DMS153 treated with DMSO at 0.1 percent for 48 hours (cell line): ENCODE measurements at regions not wholly inside any gene's neighbourhood (a gene's known extent, or its start where the extent isn't known, plus 50 kb on each side); places are given as distances from the start of the nearest gene placed in this dataset.
"Not testable (repeated sequence)": the region's sequence is repeated elsewhere in the genome, so short reads cannot be mapped to it uniquely, and the experiment has no call there.

Experiments used
- DNase-seq: peaks from one replicate; lab custom pipeline; 2025; ENCODE audit not compliant: unreplicated experiment; lab: John Stamatoyannopoulos, UW

DNA sequence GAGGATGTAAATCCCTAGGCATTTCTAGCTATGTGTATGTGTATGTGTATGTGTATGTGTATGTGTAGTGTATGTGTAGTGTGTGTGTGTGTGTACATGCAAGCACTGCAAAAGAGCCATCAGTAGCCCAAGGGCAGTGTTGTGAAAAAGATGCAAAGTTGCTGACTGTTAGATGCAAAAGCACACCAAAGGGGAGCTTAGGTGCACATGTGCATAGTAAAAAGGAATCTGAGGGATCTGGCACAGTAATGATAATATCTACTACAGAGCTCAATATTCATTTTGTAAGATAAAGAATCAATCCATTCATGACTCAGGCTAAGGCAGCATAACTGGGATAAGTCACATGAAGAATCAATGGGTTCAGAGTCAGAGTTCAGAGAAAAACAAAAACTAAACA, 80.2 kb downstream of the TMEM47 start:
- no peak for DNase-seq

DNA sequence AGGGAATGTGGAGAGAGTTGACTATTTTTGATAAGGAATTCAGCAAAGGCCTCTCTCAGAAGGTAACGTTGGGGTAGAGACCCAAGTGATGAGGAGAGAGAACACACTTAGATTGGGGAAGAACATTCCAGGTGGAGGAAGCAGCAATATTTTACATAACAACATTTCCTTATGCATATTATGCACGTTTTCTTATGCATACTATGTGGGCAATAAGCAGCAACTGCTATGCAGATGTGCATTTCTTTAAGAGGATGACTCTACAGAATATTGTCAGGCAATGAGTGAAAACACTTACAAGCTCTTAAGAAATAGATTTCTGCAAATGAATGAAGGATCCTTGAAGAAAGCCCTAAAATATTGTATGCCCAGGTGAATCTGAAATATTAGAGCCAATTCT, 91.1 kb downstream of the TMEM47 start:
- no peak for DNase-seq

DNA sequence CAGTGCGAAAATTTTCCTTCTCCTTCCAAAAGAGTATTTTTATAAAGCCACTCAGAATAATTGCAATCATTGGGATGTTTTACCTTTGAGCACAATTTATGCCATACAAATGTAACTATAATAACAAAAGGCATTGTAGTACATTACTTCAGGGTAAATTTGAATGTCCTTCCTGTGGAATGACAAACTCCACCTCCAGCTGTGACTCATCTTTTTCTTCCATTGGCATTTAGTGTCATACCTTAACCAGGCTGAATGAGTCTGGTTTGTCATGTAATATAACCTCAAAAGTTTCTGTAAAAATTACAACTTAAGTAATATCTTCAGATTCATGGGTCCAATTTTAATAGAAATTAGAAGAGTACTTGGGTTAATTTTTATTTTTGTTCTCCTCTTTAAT, 93.3 kb downstream of the TMEM47 start:
- no peak for DNase-seq

DNA sequence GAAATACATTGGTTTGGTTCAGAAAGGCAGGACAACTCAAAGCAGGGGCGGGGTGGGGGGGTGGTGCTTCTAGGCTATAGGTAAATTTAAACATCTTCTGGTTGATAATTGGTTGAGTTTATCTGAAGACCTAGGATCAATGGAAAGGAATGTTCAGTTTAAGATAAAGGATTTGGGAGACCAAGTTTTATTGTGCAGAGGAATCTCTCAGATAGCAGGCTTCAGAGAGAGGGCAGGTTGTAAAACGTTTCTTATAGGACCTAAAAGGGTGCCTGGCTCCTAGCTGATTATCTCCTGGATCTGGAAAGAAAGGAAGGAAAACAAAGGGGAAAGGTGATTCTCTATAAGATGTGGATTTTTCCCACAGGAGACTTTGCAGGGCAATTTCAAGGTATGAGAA, 94.0 kb downstream of the TMEM47 start:
- DNase-seq = no peak

DNA sequence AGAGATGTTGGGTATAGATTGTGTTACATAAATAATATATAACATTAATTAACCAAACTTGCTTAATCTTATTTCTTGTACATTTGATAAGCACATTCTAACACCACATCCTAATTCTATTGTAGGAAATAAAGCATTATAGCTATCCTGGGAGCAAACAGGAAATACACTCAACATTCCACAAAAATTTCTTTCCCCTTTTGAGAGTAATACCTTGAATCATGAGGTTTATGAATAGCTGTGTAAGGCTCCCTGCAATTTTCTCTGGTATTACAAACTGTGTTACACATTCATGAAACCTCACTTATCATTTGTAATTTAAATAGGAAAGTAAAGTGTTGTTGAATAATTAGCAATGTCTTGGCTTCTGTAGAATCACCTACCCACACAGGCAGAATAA, 95.1 kb downstream of the TMEM47 start:
- no peak for DNase-seq

DNA sequence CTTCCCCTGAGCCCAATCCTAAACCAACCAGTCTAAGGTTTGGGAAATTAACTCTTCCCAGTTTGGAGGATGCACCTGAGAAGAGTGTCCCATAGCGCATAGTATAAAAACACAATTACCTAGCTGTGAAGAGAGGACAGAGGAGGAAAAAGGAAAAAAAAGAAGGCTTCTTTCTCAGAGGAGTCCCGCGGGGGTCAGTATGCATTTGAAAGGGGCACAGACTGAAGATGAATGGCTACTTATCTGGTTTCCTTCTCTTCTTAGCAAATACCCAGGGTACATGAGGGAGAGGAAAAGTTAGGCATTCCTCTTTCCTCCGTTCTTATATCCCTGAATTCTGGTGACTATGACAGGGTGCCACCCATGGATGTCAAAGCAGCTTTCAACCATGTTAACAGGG, 96.9 kb downstream of the TMEM47 start:
- no peak for DNase-seq

DNA sequence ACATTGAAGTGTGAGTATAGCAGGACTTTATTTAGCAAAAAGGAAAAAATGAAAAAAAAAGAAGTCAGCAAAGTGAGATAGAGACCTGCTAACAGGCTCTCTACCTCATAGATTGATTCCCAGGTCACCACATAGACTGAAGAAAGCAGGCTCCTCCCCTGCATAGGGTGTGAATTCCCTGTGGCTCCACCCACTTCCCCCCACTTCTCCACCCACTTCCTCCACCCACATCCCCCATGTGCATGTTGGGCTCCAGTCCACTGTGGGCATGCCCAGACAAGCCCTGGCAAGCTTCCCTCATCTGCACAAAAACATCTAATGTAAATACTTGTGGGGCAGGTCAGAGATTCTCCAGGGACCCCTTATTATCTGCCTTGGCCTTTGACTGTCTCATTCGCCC, 97.8 kb downstream of the TMEM47 start:
- no peak for DNase-seq

DNA sequence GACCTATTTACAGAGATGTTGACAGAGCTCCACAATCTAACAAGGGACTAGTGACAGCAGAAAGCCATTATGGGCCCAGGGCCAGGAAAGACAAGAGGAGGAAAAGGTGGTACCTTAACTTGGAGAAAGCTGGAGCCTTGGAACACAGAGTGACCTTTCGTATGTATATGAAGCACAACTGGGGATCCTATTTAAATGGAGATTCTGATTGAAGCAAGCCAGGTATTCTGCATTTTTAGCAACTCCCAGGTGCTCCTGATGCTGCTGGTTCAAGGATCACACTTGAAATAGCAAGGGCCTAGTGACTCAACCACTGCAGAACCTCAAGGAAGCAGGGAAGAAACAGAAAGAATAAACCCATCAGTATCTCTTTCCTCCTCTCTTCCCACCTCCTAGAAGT, 99.4 kb downstream of the TMEM47 start:
- DNase-seq = no peak

DNA sequence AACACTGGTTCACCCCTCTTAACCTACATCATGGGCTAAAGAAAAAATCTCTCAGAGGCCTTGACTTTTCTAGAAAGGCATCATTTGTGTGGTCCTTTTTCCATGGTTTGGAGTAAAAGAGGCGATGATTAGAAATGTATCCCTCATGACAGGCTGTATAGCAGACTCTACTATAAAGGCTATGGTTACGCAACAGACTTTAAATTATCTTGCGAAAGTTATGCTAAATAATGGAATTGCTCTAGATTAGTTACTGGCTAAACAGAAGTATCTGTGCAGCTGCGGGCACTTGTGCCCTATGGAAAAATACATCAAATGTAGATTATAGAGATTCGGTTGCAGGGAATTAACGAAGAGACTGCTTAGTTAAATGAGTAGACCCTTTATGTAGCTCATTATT, 101.6 kb downstream of the TMEM47 start:
- no peak for DNase-seq

DNA sequence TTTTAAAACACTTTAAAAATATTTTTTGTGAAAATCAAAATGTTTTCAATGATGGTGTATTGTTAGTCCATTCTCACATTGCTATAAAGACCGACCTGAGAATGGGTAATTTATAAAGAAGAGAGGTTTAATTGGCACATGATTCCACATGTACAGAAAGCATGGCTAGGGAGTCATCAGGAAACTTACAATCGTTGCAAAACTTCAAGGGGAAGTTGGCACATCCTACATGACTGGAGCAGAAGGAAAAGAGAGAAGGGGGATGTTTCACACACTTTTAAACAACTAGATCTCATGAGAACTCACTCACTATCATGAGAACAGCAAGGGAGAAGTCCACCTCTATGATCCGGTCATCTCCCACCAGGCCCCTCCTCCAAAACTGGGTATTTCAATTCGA, 110.7 kb downstream of the TMEM47 start:
- DNase-seq = no peak

DNA sequence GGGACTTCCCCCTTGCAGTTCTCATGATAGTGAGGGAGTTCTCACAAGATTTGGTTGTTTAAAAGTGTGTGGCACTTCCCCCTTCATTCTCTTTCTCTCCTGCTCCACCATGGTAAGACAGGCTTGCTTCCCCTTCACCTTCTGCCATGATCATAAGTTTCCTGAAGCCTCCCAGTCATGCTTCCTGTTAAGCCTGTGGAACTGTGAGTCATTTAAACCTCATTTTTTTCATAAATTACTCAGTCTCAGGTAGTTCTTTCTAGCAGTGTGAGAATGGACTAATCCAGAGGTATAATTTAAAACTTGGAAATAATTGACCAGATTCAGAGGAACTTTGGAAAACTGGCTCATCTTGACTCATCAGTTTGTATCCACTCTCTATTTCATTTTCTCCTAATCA, 129.0 kb downstream of the TMEM47 start:
- DNase-seq = no peak

DNA sequence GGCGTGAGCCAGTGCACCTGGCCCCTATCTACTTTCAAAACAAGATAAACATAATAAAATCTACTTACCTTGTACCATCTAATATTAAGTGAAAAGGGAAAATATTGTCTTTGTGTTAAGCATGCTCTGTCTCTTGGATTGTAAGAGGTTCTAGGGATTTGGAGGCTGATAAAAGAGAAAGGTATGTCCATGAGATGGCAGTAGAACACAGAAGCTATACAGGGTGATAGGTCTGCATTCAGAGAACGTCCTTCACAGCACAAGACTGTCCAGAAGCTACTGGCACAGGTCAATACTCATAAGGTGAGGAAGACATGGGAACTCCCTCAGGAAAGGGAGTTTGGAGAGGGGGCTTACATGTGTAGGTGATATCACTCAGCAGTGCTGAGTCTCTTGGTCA, 135.5 kb downstream of the TMEM47 start:
- no peak for DNase-seq

DNA sequence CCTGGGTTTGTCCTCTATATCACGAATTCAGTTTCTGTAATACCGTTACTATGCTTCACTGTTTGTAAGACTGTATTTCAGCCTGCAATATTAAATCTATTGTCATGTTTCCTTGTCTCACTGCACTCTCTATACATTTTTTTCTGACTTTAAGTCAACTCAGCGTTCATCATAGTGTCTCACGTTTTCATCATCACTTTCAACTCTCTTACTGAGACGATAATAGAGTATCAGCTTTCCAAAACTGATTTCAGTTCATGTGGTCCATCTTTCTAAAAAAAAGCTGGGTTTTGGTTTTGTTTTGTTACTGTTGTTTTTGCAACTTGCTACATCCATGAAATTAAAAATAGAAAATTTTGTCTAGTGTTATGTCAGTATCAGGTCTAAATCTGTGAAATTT, 147.7 kb downstream of the TMEM47 start:
- no peak for DNase-seq

DNA sequence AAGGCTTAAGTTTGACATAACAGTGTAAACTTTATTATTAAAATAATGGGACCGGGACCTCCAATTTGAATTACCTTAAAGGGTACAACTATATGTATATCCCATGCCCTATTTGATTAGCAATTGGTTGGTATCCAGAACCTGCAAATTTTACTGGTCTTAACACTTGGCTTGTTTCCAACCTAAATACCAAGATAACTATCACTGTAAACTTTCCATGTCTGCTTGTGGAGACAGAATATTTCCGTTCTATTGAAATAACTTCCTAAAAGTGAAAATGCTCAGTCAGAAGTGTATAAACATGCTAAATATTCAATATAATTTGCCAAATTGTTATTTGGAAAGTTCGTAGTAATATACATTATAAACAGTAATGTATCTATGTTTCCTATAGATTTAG, 154.0 kb downstream of the TMEM47 start:
- DNase-seq = no peak

DNA sequence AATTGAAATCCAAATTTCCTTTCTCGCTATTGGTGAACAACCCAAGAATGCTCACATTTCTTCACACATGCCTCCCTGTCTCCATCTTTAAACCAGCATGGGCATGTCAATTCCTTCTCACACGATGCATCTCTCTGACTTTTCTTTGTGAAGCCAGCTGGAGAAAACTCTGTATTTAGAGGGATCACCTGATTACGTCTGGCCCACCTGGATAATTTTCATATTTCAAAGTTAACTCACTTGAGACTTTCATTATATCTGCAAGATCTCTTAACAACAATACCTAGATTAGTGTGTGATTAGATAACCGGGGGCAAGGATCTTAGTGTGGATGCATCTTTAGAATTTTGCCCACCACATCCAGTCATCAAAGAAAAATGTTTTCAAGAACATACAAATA, 164.0 kb downstream of the TMEM47 start:
- no peak for DNase-seq

DNA sequence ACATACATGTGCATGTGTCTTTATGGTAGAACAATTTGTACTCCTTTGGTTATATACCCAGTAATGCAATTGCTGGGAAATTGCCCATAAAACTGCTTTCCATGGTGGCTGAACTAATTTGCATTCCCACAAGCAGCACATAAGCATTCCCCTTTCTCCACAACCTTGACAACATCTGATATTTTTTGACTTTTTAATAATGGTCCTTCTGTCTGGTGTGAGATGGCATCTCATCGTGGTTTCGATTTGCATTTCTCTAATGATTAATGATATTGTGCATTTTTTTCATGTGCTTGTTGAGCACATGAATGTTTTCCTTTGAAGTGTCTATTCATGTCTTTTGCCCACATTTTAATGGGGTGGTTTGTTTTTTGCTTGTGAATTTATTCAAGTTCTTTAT, 166.0 kb downstream of the TMEM47 start:
- DNase-seq = no peak

DNA sequence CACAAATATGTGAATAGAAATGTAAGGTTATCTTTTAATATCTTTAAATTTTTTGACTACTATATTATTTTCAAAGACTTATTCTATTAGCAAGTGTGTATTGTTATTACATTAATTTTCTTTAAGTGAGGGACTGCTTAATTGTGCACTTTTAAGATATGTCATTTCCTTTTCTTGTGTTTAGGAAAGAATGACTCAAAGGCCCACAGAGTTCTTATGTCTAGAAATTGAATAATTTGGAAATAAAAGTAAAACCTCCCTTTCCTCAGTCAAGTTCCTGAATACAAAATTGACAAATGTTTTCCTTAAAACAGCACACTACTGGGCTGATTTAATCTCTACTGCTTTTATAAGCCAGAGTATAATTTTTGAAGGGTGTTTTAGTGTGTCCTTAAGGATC, 169.7 kb downstream of the TMEM47 start:
- no peak for DNase-seq

DNA sequence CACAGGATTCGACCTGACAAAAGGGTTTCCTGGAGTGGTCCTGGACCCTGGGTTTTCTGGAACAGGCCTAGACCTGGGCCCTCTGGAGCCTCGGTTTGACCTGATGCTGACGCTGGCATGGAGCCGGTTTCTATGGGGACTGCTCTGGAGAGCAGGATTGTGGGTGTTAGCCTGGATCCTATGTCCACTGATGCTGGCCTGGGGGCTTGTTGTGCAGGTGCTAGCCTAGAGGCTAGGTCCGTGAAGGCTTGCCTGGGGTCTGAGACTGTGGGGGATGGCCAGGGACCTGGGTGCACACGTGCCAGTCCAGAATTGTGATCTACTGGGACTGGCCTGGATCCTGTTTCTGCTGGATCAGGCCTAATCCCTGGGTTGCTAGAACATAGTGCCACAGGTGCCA, 173.1 kb downstream of the TMEM47 start:
- no peak for DNase-seq

DNA sequence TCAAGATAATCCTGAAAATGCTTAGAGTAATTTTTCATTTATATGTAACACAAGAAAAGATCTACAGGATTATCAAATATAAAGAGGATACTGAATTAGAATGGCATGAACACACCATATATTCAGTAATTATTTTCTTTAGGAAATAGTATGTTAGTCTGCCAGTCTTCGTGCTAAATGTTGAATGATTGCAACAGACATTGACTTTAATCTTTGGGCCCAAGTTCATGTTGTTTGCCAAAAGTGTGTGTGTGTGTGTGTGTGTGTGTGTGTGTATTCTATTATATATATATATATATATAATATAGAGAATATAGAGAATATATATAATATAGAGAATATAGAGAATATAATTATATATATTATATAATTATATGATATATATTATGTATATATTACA, 186.6 kb downstream of the TMEM47 start:
- no peak for DNase-seq

DNA sequence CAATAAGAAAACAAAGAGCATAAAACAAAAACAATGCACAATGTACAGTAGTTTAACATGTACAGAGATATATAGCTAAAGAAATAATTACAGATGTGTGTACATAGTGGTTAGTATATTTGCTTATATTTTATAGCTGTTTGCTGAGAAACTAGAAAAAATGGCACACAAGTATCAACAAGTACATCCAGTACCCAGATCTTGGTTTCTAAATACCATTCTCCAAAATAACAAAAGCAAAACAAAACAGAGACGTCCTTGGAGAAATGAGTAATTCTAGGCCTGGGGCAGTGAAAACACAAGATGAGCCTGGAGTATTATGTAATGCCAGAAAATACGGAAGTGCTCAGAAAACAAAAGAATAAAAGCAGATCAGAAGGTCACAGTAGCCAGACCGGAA, 189.6 kb downstream of the TMEM47 start:
- no peak for DNase-seq

DNA sequence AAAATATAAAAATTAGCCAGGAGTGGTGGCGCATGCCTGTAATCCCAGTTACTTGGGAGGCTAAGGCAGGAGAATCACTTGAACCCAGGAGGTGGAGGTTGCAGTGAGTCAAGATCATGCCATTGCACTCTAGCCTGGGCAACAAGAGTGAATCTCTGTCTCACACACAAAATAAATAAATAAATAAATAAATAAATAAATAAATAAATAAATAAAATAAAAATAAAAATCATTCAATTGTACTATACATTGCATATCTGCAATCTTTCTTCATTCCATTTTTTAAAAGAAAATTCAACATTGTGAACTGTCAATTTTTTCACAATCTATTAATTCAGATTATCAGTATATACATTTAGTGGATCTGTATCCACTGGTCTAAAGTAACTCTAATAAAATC, 193.9 kb downstream of the TMEM47 start:
- not testable (repeated sequence) for DNase-seq

DNA sequence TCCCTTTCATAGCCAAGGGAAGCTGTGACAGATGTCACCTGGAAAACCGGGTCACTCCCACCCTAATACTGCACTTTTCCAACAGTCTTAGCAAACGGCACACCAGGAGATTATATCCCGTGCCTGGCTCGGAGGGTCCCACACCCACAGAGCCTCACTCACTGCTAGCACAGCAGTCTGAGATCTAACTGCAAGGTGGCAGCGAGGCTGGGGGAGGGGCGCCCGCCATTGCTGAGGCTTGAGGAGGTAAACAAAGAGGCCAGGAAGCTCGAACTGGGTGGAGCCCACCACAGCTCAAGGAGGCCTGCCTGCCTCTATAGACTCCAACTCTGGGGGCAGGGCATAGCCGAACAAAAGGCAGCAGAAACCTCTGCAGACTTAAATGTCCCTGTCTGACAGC, 199.2 kb downstream of the TMEM47 start:
- not testable (repeated sequence) for DNase-seq

DNA sequence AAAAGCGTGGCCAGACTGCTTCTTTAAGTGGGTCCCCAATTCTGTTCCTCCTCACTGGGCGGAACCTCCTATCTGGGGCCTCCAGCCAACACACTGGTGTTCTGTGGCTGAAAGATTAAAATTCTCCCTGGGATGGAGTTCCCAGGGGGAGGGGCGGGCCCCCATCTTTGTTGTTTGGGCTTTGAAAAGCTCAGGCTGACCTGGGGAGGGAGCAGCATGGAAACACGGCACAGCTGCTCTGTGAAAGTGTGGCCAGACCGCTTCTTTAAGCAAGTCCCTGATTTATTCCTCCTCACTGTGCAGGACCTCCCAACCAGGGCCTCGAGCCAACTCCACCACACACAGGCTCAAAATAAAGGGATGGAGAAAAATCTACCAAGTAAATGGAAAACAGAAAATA, 219.5 kb downstream of the TMEM47 start:
- no peak for DNase-seq

DNA sequence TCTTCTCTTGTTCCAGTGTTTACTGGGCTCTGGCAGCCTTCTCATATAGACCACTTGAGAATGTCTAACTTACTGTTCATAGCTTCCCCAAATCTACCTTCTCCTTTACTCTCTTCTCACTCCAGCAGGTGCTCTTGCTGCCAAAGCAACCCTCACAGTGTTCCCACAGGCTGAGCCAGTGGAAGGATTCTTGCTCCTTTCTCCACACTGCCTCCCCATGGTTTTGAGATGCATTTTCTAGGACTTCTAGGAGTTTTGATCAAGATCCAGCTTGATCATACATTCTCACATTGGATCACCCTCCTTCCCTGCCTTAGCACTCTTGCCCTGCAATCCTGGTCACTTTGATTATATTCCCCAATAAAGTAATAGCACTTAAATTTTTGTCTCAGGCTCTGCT, 230.8 kb downstream of the TMEM47 start:
- DNase-seq = no peak
